ENCODE measurements at regions not wholly inside any gene's neighbourhood (a gene's known extent, or its start where the extent isn't known, plus 50 kb on each side); places are given as distances from the start of the nearest gene placed in this dataset.
"Not testable (repeated sequence)": the region's sequence is repeated elsewhere in the genome, so short reads cannot be mapped to it uniquely, and the experiment has no call there.

DNA sequence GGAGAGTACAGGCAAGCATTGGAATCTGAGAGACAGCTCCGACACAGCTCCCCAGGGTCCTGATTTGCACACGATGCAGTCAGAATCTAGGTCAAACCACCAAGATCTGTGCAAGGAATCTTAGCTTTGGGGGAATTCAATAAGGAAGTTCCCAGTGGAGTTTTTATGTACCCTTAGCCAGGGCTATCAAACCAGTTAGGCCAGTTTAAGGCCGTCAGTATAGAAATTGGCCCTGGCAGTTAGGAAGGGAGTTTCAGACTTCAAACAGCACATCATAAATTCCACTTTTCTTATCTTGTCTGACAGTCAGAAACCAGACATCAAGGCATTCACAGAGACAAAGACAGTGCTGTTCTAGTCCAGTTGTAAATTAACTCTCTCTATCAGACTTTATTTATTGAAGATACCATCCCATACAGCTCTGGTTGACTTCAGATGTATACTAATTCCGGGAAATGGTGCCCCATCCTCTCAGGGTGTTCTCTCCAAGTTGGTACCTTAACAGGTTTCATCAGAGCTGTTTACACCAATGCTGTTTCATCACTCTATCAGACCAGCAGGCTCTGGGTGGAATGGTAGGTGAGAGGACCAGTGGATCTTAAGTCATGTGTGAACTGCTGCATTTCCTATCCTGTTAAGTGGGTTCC, 157.5 kb upstream of the ATF7IP start:
- no peak for DNase-seq (ENCODE audit: extremely low read depth, low read depth, low spot score)

DNA sequence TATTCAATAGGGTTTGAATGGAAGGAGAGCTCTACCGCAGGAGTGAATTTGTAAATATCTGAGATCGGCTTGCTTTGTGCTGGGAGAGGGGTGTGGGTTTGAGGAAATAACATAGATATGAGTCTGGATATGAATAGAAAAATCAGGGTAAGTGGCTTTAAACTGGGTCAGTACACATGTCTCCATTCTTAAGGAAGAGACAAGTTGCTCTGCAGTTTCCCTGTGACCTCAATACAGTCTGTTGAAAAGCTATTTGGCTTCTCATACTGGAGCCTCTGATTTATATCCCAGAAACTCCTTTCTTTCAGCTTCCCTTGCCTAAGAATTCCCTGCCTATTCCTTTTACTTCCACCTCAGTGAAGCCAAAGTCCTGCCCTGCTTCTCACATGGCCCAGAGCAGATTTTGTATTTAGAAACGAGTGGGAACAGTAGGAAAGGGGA, 153.5 kb upstream of the ATF7IP start:
- no peak for DNase-seq (ENCODE audit: extremely low read depth, low read depth, low spot score)

DNA sequence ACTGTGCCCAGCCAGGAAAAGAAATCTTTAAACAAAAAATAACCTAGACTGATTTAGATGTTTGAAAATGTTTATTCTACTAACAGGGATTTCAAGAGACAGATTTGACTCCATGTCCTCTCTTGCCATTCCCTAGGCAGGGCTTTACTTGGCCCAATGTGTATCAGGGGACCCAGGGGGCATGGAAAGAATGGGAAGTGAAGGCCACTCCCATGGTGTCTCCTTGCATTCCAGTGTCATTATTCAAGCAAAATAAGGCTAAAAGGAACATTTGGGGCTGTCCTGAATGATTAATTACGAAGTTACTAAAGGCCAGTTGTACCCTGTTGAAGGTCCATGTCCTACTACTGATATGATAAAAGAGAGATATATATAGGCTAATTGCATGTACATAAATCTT, 151.9 kb upstream of the ATF7IP start:
- no peak for DNase-seq (ENCODE audit: extremely low read depth, low read depth, low spot score)

DNA sequence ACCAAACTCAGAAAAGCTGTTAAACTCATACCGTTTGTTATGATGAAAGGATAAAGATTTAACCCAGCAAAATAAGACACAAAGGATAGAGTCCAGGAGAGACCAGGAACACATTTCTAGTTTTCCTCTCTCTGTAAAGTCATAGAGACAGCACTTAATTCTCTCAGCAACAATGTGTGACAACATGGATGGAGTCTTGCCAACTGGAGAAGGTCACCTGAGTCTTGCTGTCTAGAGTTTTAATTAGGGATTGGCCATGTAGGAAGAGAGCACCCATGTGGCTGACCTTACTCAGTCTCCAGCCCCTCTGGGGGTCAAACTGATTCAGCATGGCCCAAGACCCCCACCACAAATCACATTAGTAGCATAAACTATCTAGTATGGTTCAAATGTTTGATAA, 151.0 kb upstream of the ATF7IP start:
- DNase-seq (ENCODE audit: extremely low read depth, low read depth, low spot score) = no peak

DNA sequence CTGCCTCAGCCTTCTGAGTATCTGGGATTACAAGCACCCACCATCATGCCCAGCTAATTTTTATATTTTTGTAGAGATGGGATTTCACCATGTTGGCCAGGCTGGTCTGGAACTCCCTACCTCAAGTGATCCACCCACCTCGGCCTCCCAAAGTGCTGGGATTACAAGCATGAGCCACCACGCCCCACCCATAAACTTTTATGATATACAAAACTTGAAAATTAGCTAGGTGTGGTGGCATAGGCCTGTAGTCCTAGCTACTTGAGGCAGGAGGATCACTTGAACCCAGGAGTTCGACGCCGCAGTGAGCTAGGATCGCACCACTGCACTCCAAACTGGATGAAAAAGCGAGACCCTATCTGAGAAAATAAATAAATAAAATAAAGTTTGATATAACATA, 149.5 kb upstream of the ATF7IP start:
- not testable (repeated sequence) for DNase-seq (ENCODE audit: extremely low read depth, low read depth, low spot score)

DNA sequence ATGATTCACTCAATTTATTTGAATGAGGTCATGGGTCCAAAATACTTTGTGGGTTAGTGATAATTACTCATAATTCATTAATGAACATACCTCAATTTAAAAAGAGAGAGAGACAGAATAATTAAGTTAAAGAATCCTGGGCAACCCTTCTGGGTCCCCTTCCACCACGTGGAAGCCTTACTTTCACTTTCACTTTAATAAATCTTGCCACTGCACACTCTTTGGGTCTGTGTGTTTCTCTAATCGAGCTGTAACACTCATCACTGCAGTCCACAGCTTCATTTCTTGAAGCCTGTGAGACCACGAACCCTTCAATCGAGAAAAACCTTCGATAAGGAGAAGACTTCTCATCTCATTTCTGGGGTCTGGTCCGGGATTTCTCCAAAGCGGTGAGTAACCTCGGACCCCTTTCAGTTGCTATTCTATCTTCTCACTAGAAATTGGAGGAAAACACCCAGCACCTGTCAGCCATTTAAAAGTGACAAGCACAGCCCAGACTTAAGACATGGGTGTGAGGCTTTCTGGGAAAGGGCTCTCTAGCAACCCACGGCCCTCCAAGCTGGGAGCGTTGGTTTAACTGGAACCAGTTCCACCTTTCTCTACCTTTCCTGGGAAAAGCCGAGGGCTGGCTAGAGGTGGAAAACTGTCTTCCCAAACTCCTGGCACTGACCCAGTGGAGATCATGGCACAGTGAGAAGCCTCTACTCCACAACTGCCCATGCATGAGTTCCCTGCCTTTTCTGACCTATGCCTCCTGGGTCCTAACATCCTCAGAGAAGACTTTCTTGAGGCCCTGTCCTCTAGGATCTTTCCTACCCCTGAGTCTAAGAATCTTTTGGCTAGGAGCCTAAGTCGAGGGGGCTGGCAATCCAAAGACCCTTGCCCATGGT, 148.8 kb upstream of the ATF7IP start:
- DNase-seq (ENCODE audit: extremely low read depth, low read depth, low spot score) = no peak

DNA sequence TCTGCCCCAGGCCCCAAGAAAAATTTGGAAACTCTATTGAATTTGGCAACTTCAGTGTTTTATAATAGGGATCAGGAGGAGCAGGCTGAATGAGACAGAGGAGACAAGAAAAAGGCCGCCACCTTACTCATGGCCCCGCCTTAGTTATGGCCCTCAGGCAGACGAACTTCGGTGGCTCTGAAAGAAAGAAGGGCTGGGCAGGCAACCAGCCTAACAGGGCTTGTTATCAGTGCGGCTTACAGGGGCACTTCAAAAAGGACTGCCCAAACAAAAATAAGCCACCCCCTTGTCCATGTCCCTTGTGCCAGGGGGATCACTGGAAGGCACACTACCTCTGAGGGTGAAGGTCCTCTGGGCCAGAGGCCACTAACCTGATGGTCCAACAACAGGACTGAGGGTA, 146.3 kb upstream of the ATF7IP start:
- no peak for DNase-seq (ENCODE audit: extremely low read depth, low read depth, low spot score)

DNA sequence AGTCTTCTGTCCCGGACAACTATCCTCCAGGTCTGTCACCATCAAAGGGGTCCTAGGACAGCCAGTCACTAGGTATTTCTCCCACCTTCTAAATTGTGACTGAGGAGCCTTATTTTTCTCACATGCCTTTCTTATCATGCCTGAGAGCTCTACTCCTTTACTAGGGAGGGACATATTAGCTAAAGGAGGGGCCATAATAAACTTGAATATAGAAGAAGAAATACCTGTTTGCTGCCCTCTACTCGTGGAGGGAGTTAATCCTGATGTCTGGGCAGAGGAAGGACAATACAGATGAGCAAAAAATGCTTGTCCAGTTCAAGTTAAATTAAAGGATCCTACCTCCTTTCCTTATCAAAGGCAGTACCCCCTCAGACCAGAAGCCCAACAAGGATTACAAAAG, 145.8 kb upstream of the ATF7IP start:
- DNase-seq (ENCODE audit: extremely low read depth, low read depth, low spot score) = not testable (repeated sequence)

DNA sequence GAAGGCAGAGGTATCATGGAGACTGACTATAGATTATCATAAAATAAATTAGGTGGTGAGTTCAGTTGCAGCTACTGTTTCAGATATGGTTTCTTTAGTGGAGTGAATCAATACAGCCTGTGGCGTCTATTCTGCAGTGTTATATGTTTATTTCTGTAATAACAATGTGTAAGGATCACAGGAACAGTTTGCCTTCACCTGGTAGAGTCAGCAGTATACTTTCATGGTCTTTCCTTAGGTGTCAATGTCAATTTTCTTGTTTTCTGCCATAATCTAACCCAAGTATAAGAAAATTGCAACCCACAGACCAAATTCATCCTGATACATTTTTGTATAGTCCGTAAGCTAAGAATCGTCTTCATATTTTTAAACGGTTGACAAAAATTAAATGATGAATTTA, 140.4 kb upstream of the ATF7IP start:
- DNase-seq (ENCODE audit: extremely low read depth, low read depth, low spot score) = no peak

DNA sequence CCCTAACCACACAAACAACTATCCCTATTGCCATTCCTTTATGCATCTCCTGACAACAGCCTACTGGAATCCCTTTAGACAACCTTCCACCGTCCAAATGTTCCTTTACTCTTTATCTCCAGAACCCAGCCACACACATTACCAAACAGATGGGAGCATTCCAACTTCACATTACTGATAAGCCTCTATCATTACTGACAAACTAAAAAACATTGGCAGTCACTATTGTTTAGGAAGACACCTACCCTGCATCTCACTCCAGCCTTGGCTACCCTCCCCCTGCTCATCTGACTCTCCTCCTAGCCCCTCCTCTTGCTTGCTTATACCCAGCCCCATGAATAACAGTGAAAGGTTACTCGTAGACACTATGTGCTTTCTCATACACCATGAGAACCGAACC, 130.3 kb upstream of the ATF7IP start:
- not testable (repeated sequence) for DNase-seq (ENCODE audit: extremely low read depth, low read depth, low spot score)

DNA sequence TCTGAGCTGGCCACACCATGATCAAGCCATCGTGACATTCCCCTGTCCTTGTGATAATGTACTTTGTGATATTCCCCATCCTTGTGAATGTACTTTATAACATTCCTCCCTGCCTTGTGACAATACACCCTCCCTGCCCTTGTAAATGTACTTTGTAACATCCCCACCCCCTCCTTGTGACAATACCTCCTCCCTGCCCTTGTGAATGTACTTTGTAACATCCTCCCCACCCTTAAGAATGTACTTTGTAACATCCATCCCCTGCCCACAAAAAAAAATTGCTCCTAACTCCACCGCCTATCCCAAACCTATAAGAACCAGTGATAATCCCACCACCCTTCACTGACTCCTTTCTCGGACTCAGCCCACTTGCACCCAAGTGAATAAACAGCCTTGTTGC, 128.8 kb upstream of the ATF7IP start:
- not testable (repeated sequence) for DNase-seq (ENCODE audit: extremely low read depth, low read depth, low spot score)

DNA sequence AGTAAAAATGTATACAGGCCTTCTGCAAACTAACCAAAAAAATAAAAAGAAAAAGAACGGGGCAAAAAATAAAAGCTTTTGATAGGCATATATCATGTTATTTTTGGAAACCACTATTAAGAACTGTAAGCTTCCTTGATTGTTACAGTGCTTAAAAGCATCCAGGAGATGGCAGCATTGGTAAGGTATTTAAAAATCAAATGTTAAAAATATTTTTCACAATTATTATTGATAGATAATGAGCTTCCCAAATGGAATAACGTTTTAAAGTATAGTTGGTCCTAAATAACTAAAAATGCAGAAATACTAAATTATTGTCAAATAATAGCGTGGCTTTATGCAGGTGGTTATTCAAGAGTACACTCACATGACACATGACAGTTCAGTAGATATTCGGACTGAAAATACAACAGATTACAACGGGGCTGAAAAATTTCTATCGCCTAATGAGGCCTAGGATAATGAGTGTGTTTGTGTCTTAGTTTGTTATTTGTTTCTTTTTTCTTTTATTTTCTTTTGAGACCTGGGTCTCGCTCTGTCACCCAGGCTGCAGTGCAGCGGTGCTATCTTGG, 127.2 kb upstream of the ATF7IP start:
- no peak for DNase-seq (ENCODE audit: extremely low read depth, low read depth, low spot score)

DNA sequence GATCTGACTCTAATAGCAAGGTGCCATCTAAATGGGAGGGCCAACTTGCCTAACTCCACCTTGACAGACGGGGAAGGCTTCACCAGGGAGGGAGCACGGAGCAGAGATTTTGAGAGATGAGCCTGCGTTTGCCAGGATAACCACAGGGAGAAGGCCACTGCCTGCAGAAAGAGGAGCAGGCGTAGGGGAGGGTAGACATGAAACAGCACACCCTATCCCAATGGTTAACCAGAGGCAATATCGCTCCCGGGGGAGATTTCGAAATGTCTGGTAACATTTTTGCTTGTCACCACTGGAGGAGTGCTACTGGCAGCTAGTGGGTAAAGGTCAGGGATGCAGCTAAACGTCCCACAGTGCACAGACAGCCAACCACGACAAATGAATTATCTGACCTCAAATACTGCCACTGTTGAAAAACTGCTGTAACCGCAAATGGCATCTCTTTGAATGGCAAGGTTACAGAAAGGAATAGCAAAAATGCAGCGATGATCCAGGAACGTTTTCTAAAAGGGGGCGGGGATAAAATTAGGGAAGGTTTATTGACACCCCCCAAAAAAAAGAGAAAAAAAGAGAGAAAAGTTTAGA, 126.0 kb upstream of the ATF7IP start:
- DNase-seq (ENCODE audit: extremely low read depth, low read depth, low spot score) = no peak

DNA sequence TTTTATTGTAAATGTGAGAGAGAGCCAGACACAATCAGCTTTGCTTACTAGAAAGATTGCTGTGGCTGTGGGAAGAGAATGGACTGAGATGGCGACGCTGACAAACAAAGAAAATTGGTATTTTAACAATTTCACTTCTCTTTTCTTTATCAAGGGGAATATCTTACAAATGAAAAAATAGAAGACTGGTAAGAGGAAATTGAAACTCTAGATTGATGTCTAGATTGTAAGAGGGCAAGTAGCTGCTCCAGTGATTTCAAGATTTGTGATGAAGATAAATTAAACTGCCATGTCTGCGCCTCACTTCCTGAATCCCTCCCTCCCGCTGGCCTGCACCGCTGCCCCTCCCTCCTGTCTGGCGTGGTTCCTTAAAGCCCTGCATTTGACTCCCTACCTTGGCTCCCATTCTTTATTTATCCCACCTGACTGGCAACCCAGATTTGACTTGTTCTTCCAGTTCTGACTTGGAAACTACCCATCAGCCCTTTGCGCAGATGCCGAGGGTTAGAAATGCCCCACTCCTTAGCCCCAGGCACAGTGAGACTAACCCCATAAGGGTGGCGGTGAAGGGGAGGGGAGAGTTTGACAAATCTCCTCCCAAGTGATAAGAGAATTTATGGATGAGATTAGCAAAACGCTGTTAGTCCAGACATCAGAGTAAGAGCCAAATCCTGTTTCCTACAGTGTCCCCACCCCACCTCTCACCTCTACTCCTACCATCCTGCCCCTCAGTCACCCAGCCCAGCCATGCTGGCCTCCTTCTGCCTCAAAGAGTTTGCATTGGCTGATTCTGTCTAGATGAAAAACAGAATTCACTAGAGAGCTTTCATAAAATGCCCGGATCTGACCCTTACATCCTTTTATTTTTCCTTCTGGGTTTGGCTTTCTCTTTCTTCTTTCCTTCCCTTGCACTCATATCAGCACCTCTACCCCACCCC, 125.3 kb upstream of the ATF7IP start:
- DNase-seq (ENCODE audit: extremely low read depth, low read depth, low spot score) = no peak

DNA sequence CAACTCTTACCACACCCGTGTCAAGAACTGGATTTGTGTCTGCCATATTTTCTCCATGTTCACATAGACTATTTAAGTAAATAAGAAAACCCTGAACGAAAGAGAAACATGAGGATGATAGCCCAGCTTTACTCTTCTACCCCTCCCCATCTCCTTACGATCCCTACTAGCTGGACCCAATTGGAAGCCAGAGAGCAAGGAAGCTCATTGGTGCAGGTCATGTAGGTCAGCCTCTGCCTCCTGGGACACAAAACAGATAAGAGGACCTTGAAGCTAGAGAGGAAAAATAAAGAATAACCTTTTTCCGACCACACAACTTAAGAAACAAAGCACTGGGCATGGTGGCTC, 124.6 kb upstream of the ATF7IP start:
- DNase-seq (ENCODE audit: extremely low read depth, low read depth, low spot score) = no peak

DNA sequence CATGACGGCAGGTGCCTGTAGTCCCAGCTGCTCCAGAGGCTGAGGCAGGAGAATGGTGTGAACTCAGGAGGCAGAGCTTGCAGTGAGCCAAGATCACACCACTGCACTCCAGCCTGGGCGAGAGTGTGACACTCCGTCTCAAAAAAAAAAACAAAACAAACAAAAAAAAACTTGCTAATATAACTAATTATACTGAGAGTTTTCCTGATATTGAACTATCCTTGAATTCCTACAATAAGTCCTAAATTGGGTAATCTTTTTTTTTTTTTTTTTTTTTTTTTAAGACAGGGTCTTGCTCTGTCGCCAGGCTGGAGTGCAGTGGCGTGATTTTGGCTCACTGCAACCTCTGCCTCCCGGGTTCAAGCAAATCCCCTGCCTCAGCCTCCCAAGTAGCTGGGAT, 122.7 kb upstream of the ATF7IP start:
- DNase-seq (ENCODE audit: extremely low read depth, low read depth, low spot score) = not testable (repeated sequence)

DNA sequence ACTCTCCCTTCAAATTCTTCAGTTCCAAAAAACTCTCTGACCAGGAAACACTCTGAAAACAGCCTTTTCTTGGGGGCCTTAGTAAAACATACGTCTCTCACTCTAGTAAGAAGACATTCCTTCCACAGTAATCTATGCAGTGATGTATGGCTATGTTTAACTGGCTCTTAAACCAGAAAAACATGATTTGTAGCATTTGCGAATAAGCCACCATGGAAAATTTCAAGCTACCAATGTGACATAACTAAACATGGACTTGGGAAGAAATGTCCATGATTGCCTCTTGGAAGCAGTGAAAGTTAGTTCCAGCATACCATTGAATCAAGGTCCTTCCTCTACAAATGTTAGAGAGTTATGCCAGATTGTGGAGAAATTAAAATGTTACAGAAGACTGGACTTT, 121.5 kb upstream of the ATF7IP start:
- DNase-seq (ENCODE audit: extremely low read depth, low read depth, low spot score) = no peak

DNA sequence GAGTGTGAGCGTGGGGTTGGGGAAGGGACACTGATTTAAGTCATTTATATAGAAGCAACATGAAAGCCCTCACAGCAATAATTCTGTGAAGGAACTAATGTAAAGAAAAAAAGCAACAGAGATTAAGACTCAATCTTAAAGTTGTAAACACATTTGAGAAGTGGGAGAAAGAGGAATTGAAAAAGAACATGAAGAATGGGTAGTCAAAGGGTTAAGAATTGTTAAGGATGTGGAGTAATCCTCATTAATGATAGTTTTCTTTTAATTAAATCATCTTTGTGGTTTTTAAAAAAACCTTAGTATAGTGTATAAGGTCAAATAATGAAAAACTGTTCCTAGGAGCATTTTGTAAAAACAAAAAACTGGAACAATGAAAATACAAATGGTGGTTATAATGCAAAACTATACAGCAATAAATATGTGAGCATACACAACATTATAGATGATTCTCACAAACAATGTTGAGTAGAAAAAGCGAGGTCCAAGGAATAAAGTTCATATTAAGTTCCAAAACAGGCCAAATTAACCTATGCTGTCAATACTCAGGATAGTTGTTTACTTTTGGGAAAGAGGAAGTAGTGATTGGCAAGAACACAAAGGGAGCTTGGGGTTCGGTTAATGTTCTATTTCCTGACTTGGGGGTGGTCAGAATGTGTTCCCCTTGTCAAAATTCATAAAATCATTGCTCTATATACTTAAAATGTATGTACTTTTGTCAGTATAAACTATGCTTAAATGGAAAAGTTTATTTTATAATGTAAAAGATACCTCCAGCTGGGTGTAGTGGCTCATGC, 120.4 kb upstream of the ATF7IP start:
- no peak for DNase-seq (ENCODE audit: extremely low read depth, low read depth, low spot score)

DNA sequence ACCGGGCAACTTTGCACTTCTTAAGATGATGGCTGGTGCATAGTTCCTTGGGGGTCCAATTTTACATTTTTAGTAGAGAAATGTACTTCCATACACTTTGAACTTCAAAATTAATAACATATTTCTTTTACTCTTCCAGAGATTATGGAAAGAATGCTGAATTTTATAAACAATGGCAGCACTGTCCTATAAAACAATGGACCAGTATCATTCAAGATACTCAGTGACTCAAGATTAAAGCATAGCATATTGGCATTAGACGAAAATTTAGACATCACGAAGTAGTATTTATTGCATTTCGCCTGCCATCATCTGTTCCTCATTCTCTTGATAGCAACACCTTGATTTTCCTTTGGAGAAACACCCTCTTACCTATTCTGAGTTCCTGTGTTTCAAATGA, 118.3 kb upstream of the ATF7IP start:
- DNase-seq (ENCODE audit: extremely low read depth, low read depth, low spot score) = no peak

DNA sequence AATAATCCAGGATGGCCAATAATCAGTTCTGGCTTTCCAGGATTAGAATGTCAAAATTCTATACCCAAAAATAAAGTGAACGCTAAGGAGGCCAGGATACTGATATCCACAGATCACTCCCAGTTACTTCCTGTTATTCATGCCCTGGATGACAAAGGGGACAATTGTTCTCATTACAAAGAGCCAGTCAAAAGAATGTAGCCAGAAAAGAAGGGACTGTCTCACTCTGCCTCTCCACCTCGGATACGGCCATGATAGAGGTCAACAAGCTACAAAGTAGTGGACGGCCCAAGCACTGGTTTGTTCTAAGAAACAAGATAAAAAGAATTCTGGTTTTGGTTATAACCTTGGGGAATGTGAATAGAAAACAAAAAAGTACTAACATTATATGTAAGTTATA, 116.1 kb upstream of the ATF7IP start:
- no peak for DNase-seq (ENCODE audit: extremely low read depth, low read depth, low spot score)

Measured in glomerular endothelial cell (primary cell).